ENCODE measurements at regions not wholly inside any gene's neighbourhood (a gene's known extent, or its start where the extent isn't known, plus 50 kb on each side); places are given as distances from the start of the nearest gene placed in this dataset.
A peak's percentile ranks its signal among the peaks of the same experiment; 100 is the strongest.

GRCh38 chr11:96964661-96965060 is 574.8 kb downstream of the JRKL start:
- no peaks in the 10 kb centered on the region for H3K79me2 ChIP-seq (ENCODE audit: control insufficient read depth, insufficient read depth, low read length)
- no peak overlapping the region for H3K27ac ChIP-seq (ENCODE audit: low read depth, low read length)
- H3K4me3 ChIP-seq (ENCODE audit: low read length) = no peak overlapping the region
- no peaks in the 10 kb centered on the region for H3K79me1 ChIP-seq (ENCODE audit: low read length)
- H3K4ac ChIP-seq (ENCODE audit: low read depth, low read length) = no peak overlapping the region
- no peak overlapping the region for H3K23ac ChIP-seq (ENCODE audit: low read length)
- WGBS (ENCODE audit: extremely low coverage, insufficient coverage, low lambda C conversion rate) = no CpG with 5 or more reads among the region's 2 CpGs
- H2AK5ac ChIP-seq (ENCODE audit: low read length) = no peak overlapping the region
- no peak overlapping the region for H3K9ac ChIP-seq (ENCODE audit: low read length)
- no peak overlapping the region for H2BK5ac ChIP-seq (ENCODE audit: low read length)
- no peaks in the 10 kb centered on the region for H3K36me3 ChIP-seq (ENCODE audit: control insufficient read depth, insufficient read depth, low read length)
- H4K8ac ChIP-seq (ENCODE audit: low read depth, low read length) = no peak overlapping the region
- H3K27me3 ChIP-seq (ENCODE audit: insufficient read depth, low read length, poor library complexity) = no peaks in the 10 kb centered on the region
- no peak overlapping the region for H3K4me2 ChIP-seq (ENCODE audit: low read length)
- no peak overlapping the region for H4K5ac ChIP-seq (ENCODE audit: low read length)
- H2BK120ac ChIP-seq (ENCODE audit: low read depth, low read length) = no peak overlapping the region
- peak; percentile 57 for DNase-seq
- no peak overlapping the region for H3K56ac ChIP-seq (ENCODE audit: low read length)
- H3K18ac ChIP-seq (ENCODE audit: low read length) = peak overlapping the region; percentile 56
- H2BK15ac ChIP-seq (replicated peaks; ENCODE audit: low read depth) = no peak overlapping the region
- no peaks in the 10 kb centered on the region for H3K4me1 ChIP-seq (ENCODE audit: control insufficient read depth, low read depth, low read length)

GRCh38 chr11:96967616-96968015 is 577.8 kb downstream of the JRKL start:
- Histone ChIP-seq H3K27ac (ENCODE audit: low read depth, low read length) (no peak overlapping the region), H3K27me3 (ENCODE audit: insufficient read depth, low read length, poor library complexity) (no peaks in the 10 kb centered on the region), H2BK15ac (replicated peaks; ENCODE audit: low read depth) (no peak overlapping the region), H3K56ac (ENCODE audit: low read length) (no peak overlapping the region), H2BK120ac (ENCODE audit: low read depth, low read length) (no peak overlapping the region), H3K79me1 (ENCODE audit: low read length) (no peaks in the 10 kb centered on the region), H4K5ac (ENCODE audit: low read length) (no peak overlapping the region), H3K79me2 (ENCODE audit: control insufficient read depth, insufficient read depth, low read length) (no peaks in the 10 kb centered on the region), H3K4me2 (ENCODE audit: low read length) (no peak overlapping the region), H2AK5ac (ENCODE audit: low read length) (no peak overlapping the region), H3K23ac (ENCODE audit: low read length) (no peak overlapping the region), H3K4me3 (ENCODE audit: low read length) (no peak overlapping the region), H3K18ac (ENCODE audit: low read length) (no peak overlapping the region), H3K4ac (ENCODE audit: low read depth, low read length) (no peak overlapping the region), H3K9ac (ENCODE audit: low read length) (no peak overlapping the region), H3K4me1 (ENCODE audit: control insufficient read depth, low read depth, low read length) (no peaks in the 10 kb centered on the region), H2BK5ac (ENCODE audit: low read length) (no peak overlapping the region), H3K36me3 (ENCODE audit: control insufficient read depth, insufficient read depth, low read length) (no peaks in the 10 kb centered on the region), H4K8ac (ENCODE audit: low read depth, low read length) (no peak overlapping the region)
- no peak for DNase-seq
- WGBS (ENCODE audit: extremely low coverage, insufficient coverage, low lambda C conversion rate) = no CpG with 5 or more reads among the region's 1 CpG

GRCh38 chr11:96969251-96969650 is 579.4 kb downstream of the JRKL start:
- Histone ChIP-seq H3K56ac (ENCODE audit: low read length) (no peak overlapping the region), H2BK5ac (ENCODE audit: low read length) (no peak overlapping the region), H3K27ac (ENCODE audit: low read depth, low read length) (no peak overlapping the region), H3K4me2 (ENCODE audit: low read length) (no peak overlapping the region), H3K27me3 (ENCODE audit: insufficient read depth, low read length, poor library complexity) (no peaks in the 10 kb centered on the region), H3K9ac (ENCODE audit: low read length) (no peak overlapping the region), H3K79me1 (ENCODE audit: low read length) (no peaks in the 10 kb centered on the region), H4K8ac (ENCODE audit: low read depth, low read length) (no peak overlapping the region), H2AK5ac (ENCODE audit: low read length) (no peak overlapping the region), H3K4ac (ENCODE audit: low read depth, low read length) (no peak overlapping the region), H2BK120ac (ENCODE audit: low read depth, low read length) (no peak overlapping the region), H4K5ac (ENCODE audit: low read length) (no peak overlapping the region), H3K18ac (ENCODE audit: low read length) (no peak overlapping the region), H3K79me2 (ENCODE audit: control insufficient read depth, insufficient read depth, low read length) (no peaks in the 10 kb centered on the region), H3K23ac (ENCODE audit: low read length) (no peak overlapping the region), H3K4me1 (ENCODE audit: control insufficient read depth, low read depth, low read length) (no peaks in the 10 kb centered on the region), H2BK15ac (replicated peaks; ENCODE audit: low read depth) (no peak overlapping the region), H3K36me3 (ENCODE audit: control insufficient read depth, insufficient read depth, low read length) (no peaks in the 10 kb centered on the region), H3K4me3 (ENCODE audit: low read length) (no peak overlapping the region)
- no peak for DNase-seq
- WGBS (ENCODE audit: extremely low coverage, insufficient coverage, low lambda C conversion rate) = no CpG with 5 or more reads among the region's 2 CpGs

- WGBS (ENCODE audit: extremely low coverage, insufficient coverage, low lambda C conversion rate) = no CpG with 5 or more reads among the region's 2 CpGs
These were observed 588.9 kb downstream of the JRKL start for GRCh38 chr11:96978751-96979150.

DNA sequence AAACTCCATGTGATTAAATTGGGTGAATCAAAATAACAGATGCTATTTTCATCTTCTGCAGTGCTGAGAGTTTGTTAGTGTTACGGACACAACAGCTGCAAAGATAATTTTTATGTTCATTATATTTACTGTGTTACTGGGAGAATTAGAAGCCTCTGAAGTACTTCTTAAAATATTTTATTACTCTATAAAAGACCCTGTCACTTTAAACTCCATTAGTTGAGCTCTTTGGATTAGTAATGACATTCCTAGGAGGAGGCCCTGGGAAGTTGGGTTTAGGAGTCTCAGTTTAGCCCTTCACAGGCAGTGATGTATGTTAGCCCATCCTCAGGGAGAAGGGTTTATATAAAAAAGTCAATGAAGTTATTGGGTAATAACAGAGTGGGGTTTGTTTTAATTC is 596.7 kb downstream of the JRKL start:
- H3K79me2 ChIP-seq (ENCODE audit: control insufficient read depth, insufficient read depth, low read length) = no peaks in the 10 kb centered on the region
- H3K4me3 ChIP-seq (ENCODE audit: low read length) = no peak overlapping the region
- H2BK120ac ChIP-seq (ENCODE audit: low read depth, low read length) = no peak overlapping the region
- no peak overlapping the region for H3K9ac ChIP-seq (ENCODE audit: low read length)
- no peak overlapping the region for H4K8ac ChIP-seq (ENCODE audit: low read depth, low read length)
- no peak overlapping the region for H3K4ac ChIP-seq (ENCODE audit: low read depth, low read length)
- H2AK5ac ChIP-seq (ENCODE audit: low read length) = no peak overlapping the region
- no peaks in the 10 kb centered on the region for H3K36me3 ChIP-seq (ENCODE audit: control insufficient read depth, insufficient read depth, low read length)
- no peak overlapping the region for H2BK15ac ChIP-seq (replicated peaks; ENCODE audit: low read depth)
- no peak overlapping the region for H2BK5ac ChIP-seq (ENCODE audit: low read length)
- no peak overlapping the region for H3K4me2 ChIP-seq (ENCODE audit: low read length)
- H3K56ac ChIP-seq (ENCODE audit: low read length) = no peak overlapping the region
- no peak overlapping the region for H3K18ac ChIP-seq (ENCODE audit: low read length)
- no peaks in the 10 kb centered on the region for H3K79me1 ChIP-seq (ENCODE audit: low read length)
- DNase-seq = no peak
- H3K27ac ChIP-seq (ENCODE audit: low read depth, low read length) = no peak overlapping the region
- H3K4me1 ChIP-seq (ENCODE audit: control insufficient read depth, low read depth, low read length) = no peaks in the 10 kb centered on the region
- H4K5ac ChIP-seq (ENCODE audit: low read length) = no peak overlapping the region
- no peak overlapping the region for H3K23ac ChIP-seq (ENCODE audit: low read length)
- WGBS (ENCODE audit: extremely low coverage, insufficient coverage, low lambda C conversion rate) = no CpG with 5 or more reads among the region's 1 CpG
- H3K27me3 ChIP-seq (ENCODE audit: insufficient read depth, low read length, poor library complexity) = no peaks in the 10 kb centered on the region

More at GRCh38 chr11:96978751-96979150, 588.9 kb downstream of the JRKL start:
- Histone ChIP-seq H3K4me2 (ENCODE audit: low read length) (no peak overlapping the region), H2BK120ac (ENCODE audit: low read depth, low read length) (no peak overlapping the region), H2BK5ac (ENCODE audit: low read length) (no peak overlapping the region), H4K8ac (ENCODE audit: low read depth, low read length) (no peak overlapping the region), H3K23ac (ENCODE audit: low read length) (no peak overlapping the region), H3K79me2 (ENCODE audit: control insufficient read depth, insufficient read depth, low read length) (no peaks in the 10 kb centered on the region), H3K79me1 (ENCODE audit: low read length) (no peaks in the 10 kb centered on the region), H3K9ac (ENCODE audit: low read length) (no peak overlapping the region), H3K36me3 (ENCODE audit: control insufficient read depth, insufficient read depth, low read length) (no peaks in the 10 kb centered on the region), H2BK15ac (replicated peaks; ENCODE audit: low read depth) (no peak overlapping the region), H2AK5ac (ENCODE audit: low read length) (no peak overlapping the region), H3K18ac (ENCODE audit: low read length) (no peak overlapping the region), H3K4me3 (ENCODE audit: low read length) (no peak overlapping the region), H3K27ac (ENCODE audit: low read depth, low read length) (no peak overlapping the region), H3K4ac (ENCODE audit: low read depth, low read length) (no peak overlapping the region), H3K27me3 (ENCODE audit: insufficient read depth, low read length, poor library complexity) (no peaks in the 10 kb centered on the region), H3K4me1 (ENCODE audit: control insufficient read depth, low read depth, low read length) (no peaks in the 10 kb centered on the region), H4K5ac (ENCODE audit: low read length) (no peak overlapping the region), H3K56ac (ENCODE audit: low read length) (no peak overlapping the region)
- DNase-seq = no peak

GRCh38 chr11:96990914-96991313 is 601.1 kb downstream of the JRKL start:
- no peak overlapping the region for H3K4me3 ChIP-seq (ENCODE audit: low read length)
- H3K27me3 ChIP-seq (ENCODE audit: insufficient read depth, low read length, poor library complexity) = no peaks in the 10 kb centered on the region
- H3K4me2 ChIP-seq (ENCODE audit: low read length) = no peak overlapping the region
- H2AK5ac ChIP-seq (ENCODE audit: low read length) = no peak overlapping the region
- no peak overlapping the region for H3K18ac ChIP-seq (ENCODE audit: low read length)
- H3K79me1 ChIP-seq (ENCODE audit: low read length) = no peaks in the 10 kb centered on the region
- H2BK5ac ChIP-seq (ENCODE audit: low read length) = no peak overlapping the region
- no peak overlapping the region for H3K4ac ChIP-seq (ENCODE audit: low read depth, low read length)
- H3K79me2 ChIP-seq (ENCODE audit: control insufficient read depth, insufficient read depth, low read length) = no peaks in the 10 kb centered on the region
- WGBS (ENCODE audit: extremely low coverage, insufficient coverage, low lambda C conversion rate) = no CpG with 5 or more reads among the region's 2 CpGs
- H3K23ac ChIP-seq (ENCODE audit: low read length) = no peak overlapping the region
- H3K4me1 ChIP-seq (ENCODE audit: control insufficient read depth, low read depth, low read length) = no peaks in the 10 kb centered on the region
- DNase-seq = no peak
- H2BK15ac ChIP-seq (replicated peaks; ENCODE audit: low read depth) = no peak overlapping the region
- no peak overlapping the region for H3K9ac ChIP-seq (ENCODE audit: low read length)
- no peak overlapping the region for H3K27ac ChIP-seq (ENCODE audit: low read depth, low read length)
- H3K36me3 ChIP-seq (ENCODE audit: control insufficient read depth, insufficient read depth, low read length) = no peaks in the 10 kb centered on the region
- no peak overlapping the region for H4K8ac ChIP-seq (ENCODE audit: low read depth, low read length)
- no peak overlapping the region for H3K56ac ChIP-seq (ENCODE audit: low read length)
- no peak overlapping the region for H4K5ac ChIP-seq (ENCODE audit: low read length)
- no peak overlapping the region for H2BK120ac ChIP-seq (ENCODE audit: low read depth, low read length)

Data from mesendoderm (in vitro differentiated cells).